ENCODE measurements at regions not wholly inside any gene's neighbourhood (a gene's known extent, or its start where the extent isn't known, plus 50 kb on each side); places are given as distances from the start of the nearest gene placed in this dataset.

- Mint-ChIP-seq H3K27me3 (ENCODE audit: insufficient read depth, low read depth, poor library complexity) (no peaks in the 10 kb centered on the region), H3K9me3 (no peaks in the 10 kb centered on the region), H3K4me1 (peaks cover 5% of the 10 kb centered on the region; the same call in 2 of the 3 replicates), H3K4me3 (no peak overlapping the region), H3K36me3 (ENCODE audit: low read depth) (no peaks in the 10 kb centered on the region), H3K27ac (no peak overlapping the region)
- H3K27me3 ChIP-seq (ENCODE audit: insufficient read depth): no peaks in the 10 kb centered on the region
- no peak overlapping the region for H3K4me2 ChIP-seq
- H3K79me2 ChIP-seq (replicated peaks; ENCODE audit: insufficient read depth): no peaks in the 10 kb centered on the region
- H4K20me1 ChIP-seq (replicated peaks; ENCODE audit: insufficient read depth): no peaks in the 10 kb centered on the region
- H3K4me3 ChIP-seq: no peak overlapping the region
- no peaks in the 10 kb centered on the region for H3F3A ChIP-seq (replicated peaks; ENCODE audit: low read depth)
- H3K4me1 ChIP-seq (ENCODE audit: insufficient read depth): no peaks in the 10 kb centered on the region
- ATAC-seq (peak; percentile 69), DNase-seq (ENCODE audit: low spot score) (peak; percentile 51)
- H3K27ac ChIP-seq (ENCODE audit: low read depth): no peak overlapping the region
- H3K36me3 ChIP-seq (ENCODE audit: insufficient read depth): no peaks in the 10 kb centered on the region
- no peak overlapping the region for H2AFZ ChIP-seq
- H3K9me2 ChIP-seq (ENCODE audit: insufficient read depth): no peaks in the 10 kb centered on the region
- TF ChIP-seq CREB1 (CRISPR knock-in tag; IDR thresholded peaks at IDR 0.05; ENCODE audit: low read depth) (no peak), EZH2phosphoT487 (IDR thresholded peaks at IDR 0.05; ENCODE audit: unreplicated experiment) (no peak), ZNF331 (CRISPR knock-in tag; IDR thresholded peaks at IDR 0.05; ENCODE audit: low read depth) (no peak), JUNB (IDR thresholded peaks at IDR 0.05; ENCODE audit: unreplicated experiment) (no peak), ZNF462 (CRISPR knock-in tag; IDR thresholded peaks at IDR 0.05) (no peak), REST (IDR thresholded peaks at IDR 0.05; ENCODE audit: unreplicated experiment) (no peak), POLR2AphosphoS5 (IDR thresholded peaks at IDR 0.05; ENCODE audit: low read depth) (no peak), ZNF114 (CRISPR knock-in tag; IDR thresholded peaks at IDR 0.05) (no peak), EZH2 (IDR thresholded peaks at IDR 0.05; ENCODE audit: low read depth, unreplicated experiment) (no peak), STAT1 (IDR thresholded peaks at IDR 0.05; ENCODE audit: unreplicated experiment) (no peak), NANOG (IDR thresholded peaks at IDR 0.05; ENCODE audit: borderline replicate concordance) (no peak), CTCF (conservative IDR thresholded peaks at IDR 0.05; ENCODE audit: low read depth in 2 of 2) (no peak), ETS1 (IDR thresholded peaks at IDR 0.05) (no peak)
These were observed 532.0 kb upstream of the FSHR start for GRCh38 chr2:49686291-49686690.

All from GM23338 (cell line).